ENCODE measurements at regions not wholly inside any gene's neighbourhood (a gene's known extent, or its start where the extent isn't known, plus 50 kb on each side); places are given as distances from the start of the nearest gene placed in this dataset.

- TF ChIP-seq CTCF (IDR thresholded peaks at IDR 0.05 in 2 of 3, conservative IDR thresholded peaks at IDR 0.05 in 1 of 3; ENCODE audit: borderline replicate concordance in 1 of 3, insufficient read depth in 1 of 3, low read depth in 2 of 3, low read length in 2 of 3) (no peak), ZNF274 (IDR thresholded peaks at IDR 0.05; ENCODE audit: low read depth, low read length) (no peak), RAD21 (IDR thresholded peaks at IDR 0.05; ENCODE audit: low read depth) (no peak), YY1 (IDR thresholded peaks at IDR 0.05; ENCODE audit: extremely low read depth, insufficient replicate concordance, low read depth, low read length) (no peak), EZH2 (IDR thresholded peaks at IDR 0.05) (no peak), POLR2A (IDR thresholded peaks at IDR 0.05; ENCODE audit: borderline replicate concordance, extremely low read depth, insufficient read depth, insufficient read length) (no peak), REST (IDR thresholded peaks at IDR 0.05; ENCODE audit: low read depth) (no peak)
Observed at GRCh38 chr22:48340191-48340590, 1487.5 kb downstream of the BRD1 start.
